CD4-positive, alpha-beta T cell (primary cell): ENCODE measurements at regions not wholly inside any gene's neighbourhood (a gene's known extent, or its start where the extent isn't known, plus 50 kb on each side); places are given as distances from the start of the nearest gene placed in this dataset.

Experiments
- ATAC-seq: fragments of 200-7000 bp; cut with Tn5 transposase; one replicate; pipeline ENCODE4 v1.10.0; 2022; ENCODE audit warnings: mild to moderate bottlenecking; ENCODE audit not compliant: poor library complexity
- CTCF ChIA-PET: fragments of 350-600 bp; sonication (Branson Sonifier 250); formaldehyde crosslinking; loops from one replicate; lab custom pipeline; 2021; ENCODE audit warnings: antibody characterized with exemption, inconsistent platforms; lab: Charles Lee
- POLR2A ChIA-PET: fragments of 350-600 bp; sonication (Branson Sonifier 250); formaldehyde crosslinking; loops from one replicate; lab custom pipeline; 2021; ENCODE audit warnings: antibody characterized with exemption, inconsistent platforms; lab: Charles Lee
- DNase-seq, 14 experiments: peaks; one replicate each; pipeline ENCODE4 v3.0.0-alpha.2; 2013 to 2020; ENCODE audit warnings: mixed read lengths in 2 of 14
- H3K27ac ChIP-seq, 2 donors: one replicate each; pipeline versions ENCODE4 v1.5.1 to v1.7.0; 2013; ENCODE audit warnings: low read length in 2 of 2, low read depth in 1 of 2, mild to moderate bottlenecking in 1 of 2
- H3K27me3 ChIP-seq, 2 experiments: 1 replicate in 1 of 2; 2 replicates in 1 of 2; pipeline versions ENCODE4 v1.6.1 to v1.7.0; 2013; ENCODE audit warnings: low read length in 2 of 2, control low read depth in 1 of 2, mild to moderate bottlenecking in 1 of 2, moderate library complexity in 1 of 2; ENCODE audit not compliant: insufficient read depth in 2 of 2, control insufficient read depth in 1 of 2
- H3K36me3 ChIP-seq: one replicate; pipeline ENCODE4 v1.6.1; 2013; ENCODE audit warnings: low read length, control low read depth; ENCODE audit not compliant: insufficient read depth
- H3K4me1 ChIP-seq: one replicate; pipeline ENCODE4 v1.6.1; 2013; ENCODE audit warnings: low read length, control low read depth; ENCODE audit not compliant: insufficient read depth
- H3K4me3 ChIP-seq: one replicate; pipeline ENCODE4 v1.5.1; 2013; ENCODE audit warnings: mild to moderate bottlenecking, low read length, moderate library complexity
- H3K9me3 ChIP-seq, 2 experiments: 1 replicate in 1 of 2; 2 replicates in 1 of 2; pipeline versions ENCODE4 v1.6.1 to v1.7.0; 2013; ENCODE audit warnings: low read length in 2 of 2, mild to moderate bottlenecking in 2 of 2, control low read depth in 1 of 2, moderate library complexity in 1 of 2; ENCODE audit not compliant: control insufficient read depth in 1 of 2, insufficient read depth in 1 of 2
- H3K27ac Mint-ChIP-seq: one replicate; pipeline ENCODE4 v1.8.0; 2020; ENCODE audit warnings: mixed read lengths
- H3K27me3 Mint-ChIP-seq: one replicate; pipeline ENCODE4 v1.8.0; 2021; ENCODE audit warnings: mixed read lengths
- H3K36me3 Mint-ChIP-seq: one replicate; pipeline ENCODE4 v1.8.0; 2021; ENCODE audit warnings: low read depth, mixed read lengths
- H3K4me1 Mint-ChIP-seq: one replicate; pipeline ENCODE4 v1.8.0; 2021; ENCODE audit warnings: low read depth, mixed read lengths
- H3K4me3 Mint-ChIP-seq: one replicate; pipeline ENCODE4 v1.8.0; 2020; ENCODE audit warnings: mild to moderate bottlenecking, mixed read lengths
- H3K9me3 Mint-ChIP-seq: one replicate; pipeline ENCODE4 v1.8.0; 2020; ENCODE audit warnings: mixed read lengths
- intact Hi-C, 2 experiments: fragments of 100-400 bp; cut with DNase I in 1 of 2; cut with micrococcal nuclease in 1 of 2; formaldehyde crosslinking; loops; one replicate each; pipeline versions ENCODE4 v1.15.1 to v1.9.0; 2023 to 2025; cut with DNase I, micrococcal nuclease
- TF ChIP-seq, protein P1 (sequence below): fragments of 200-600 bp; IDR thresholded peaks from one replicate; pipeline ENCODE4 v1.8.0; 2022; ENCODE audit warnings: antibody characterized with exemption, mild to moderate bottlenecking

GRCh38 chr17:54849660-54850059, 51.0 kb upstream of the TOM1L1 start:
- Mint-ChIP-seq H3K27me3 (peaks cover 5% of the 10 kb centered on the region), H3K4me1 (no peaks in the 10 kb centered on the region), H3K4me3 (no peak overlapping the region), H3K27ac (no peak overlapping the region), H3K36me3 (no peaks in the 10 kb centered on the region), H3K9me3 (no peaks in the 10 kb centered on the region)
- TF ChIP-seq, protein P1, sequence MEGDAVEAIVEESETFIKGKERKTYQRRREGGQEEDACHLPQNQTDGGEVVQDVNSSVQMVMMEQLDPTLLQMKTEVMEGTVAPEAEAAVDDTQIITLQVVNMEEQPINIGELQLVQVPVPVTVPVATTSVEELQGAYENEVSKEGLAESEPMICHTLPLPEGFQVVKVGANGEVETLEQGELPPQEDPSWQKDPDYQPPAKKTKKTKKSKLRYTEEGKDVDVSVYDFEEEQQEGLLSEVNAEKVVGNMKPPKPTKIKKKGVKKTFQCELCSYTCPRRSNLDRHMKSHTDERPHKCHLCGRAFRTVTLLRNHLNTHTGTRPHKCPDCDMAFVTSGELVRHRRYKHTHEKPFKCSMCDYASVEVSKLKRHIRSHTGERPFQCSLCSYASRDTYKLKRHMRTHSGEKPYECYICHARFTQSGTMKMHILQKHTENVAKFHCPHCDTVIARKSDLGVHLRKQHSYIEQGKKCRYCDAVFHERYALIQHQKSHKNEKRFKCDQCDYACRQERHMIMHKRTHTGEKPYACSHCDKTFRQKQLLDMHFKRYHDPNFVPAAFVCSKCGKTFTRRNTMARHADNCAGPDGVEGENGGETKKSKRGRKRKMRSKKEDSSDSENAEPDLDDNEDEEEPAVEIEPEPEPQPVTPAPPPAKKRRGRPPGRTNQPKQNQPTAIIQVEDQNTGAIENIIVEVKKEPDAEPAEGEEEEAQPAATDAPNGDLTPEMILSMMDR, result no peak
- CTCF ChIA-PET, result interaction anchor here (1.5 kb wide), 1 partner anchor 8 kb away, joined by 5 read pairs; no protein-coding TSS in a partner anchor
- Histone ChIP-seq H3K4me3 (no peak overlapping the region), H3K27me3 (no peaks in the 10 kb centered on the region), H3K4me1 (no peaks in the 10 kb centered on the region), H3K36me3 (no peaks in the 10 kb centered on the region), H3K27ac (no peak overlapping the region), H3K9me3 (no peaks in the 10 kb centered on the region)
- POLR2A ChIA-PET, result no interaction called here
- DNase-seq (no peak), ATAC-seq (no peak)
- intact Hi-C loops, result no loop called here
